NCI-H128 (cell line): ENCODE measurements at regions not wholly inside any gene's neighbourhood (a gene's known extent, or its start where the extent isn't known, plus 50 kb on each side); places are given as distances from the start of the nearest gene placed in this dataset.
"Not testable (repeated sequence)": the region's sequence is repeated elsewhere in the genome, so short reads cannot be mapped to it uniquely, and the experiment has no call there.

Source experiments
- DNase-seq: peaks from one replicate; lab custom pipeline; 2025; ENCODE audit not compliant: unreplicated experiment; lab: John Stamatoyannopoulos, UW

GRCh38 chr15:39504808-39505207 is 76.1 kb upstream of the THBS1 start:
- DNase-seq: no peak

- DNase-seq: no peak
Measured at GRCh38 chr15:39506146-39506545, 74.7 kb upstream of the THBS1 start.

- DNase-seq: no peak
Measured at GRCh38 chr15:39508536-39508935, 72.3 kb upstream of the THBS1 start.

GRCh38 chr15:39510001-39510701 is 70.7 kb upstream of the THBS1 start:
- DNase-seq: no peak

GRCh38 chr15:39511000-39511915 is 69.6 kb upstream of the THBS1 start:
- no peak for DNase-seq

GRCh38 chr15:39511916-39512260 is 69.0 kb upstream of the THBS1 start:
- no peak for DNase-seq

- DNase-seq: no peak
Measured at GRCh38 chr15:39512643-39513042, 68.2 kb upstream of the THBS1 start.

GRCh38 chr15:39513936-39514335 is 66.9 kb upstream of the THBS1 start:
- no peak for DNase-seq

- DNase-seq: no peak
Measured at GRCh38 chr15:39514933-39515332, 65.9 kb upstream of the THBS1 start.

GRCh38 chr15:39515765-39516164 is 65.1 kb upstream of the THBS1 start:
- DNase-seq: no peak

GRCh38 chr15:39517122-39517855 is 63.6 kb upstream of the THBS1 start:
- no peak for DNase-seq

- not testable (repeated sequence) for DNase-seq
Measured at GRCh38 chr15:39523968-39524367, 56.9 kb upstream of the THBS1 start.

GRCh38 chr15:39529457-39529856 is 51.4 kb upstream of the THBS1 start:
- no peak for DNase-seq

- DNase-seq: no peak
Measured at GRCh38 chr15:39530480-39531342, 50.2 kb upstream of the THBS1 start.
